MCF 10A (cell line): ENCODE measurements at regions not wholly inside any gene's neighbourhood (a gene's known extent, or its start where the extent isn't known, plus 50 kb on each side); places are given as distances from the start of the nearest gene placed in this dataset.
A peak's percentile ranks its signal among the peaks of the same experiment; 100 is the strongest.

ENCODE experiments used
- BruUV-seq: library from RNA; stranded (reverse); fragments of 400-500 nt; replicated peaks from 2 replicates; lab custom pipeline; 2021; lab: Mats Ljungman, UMichigan
- CTCF ChIA-PET: fragments of 300-600 bp; sonication (Branson Sonifier 250); formaldehyde crosslinking; extraction: SDS; loops from one replicate; lab custom pipeline; 2021; ENCODE audit warnings: antibody characterized with exemption, inconsistent platforms; lab: Yijun Ruan, JAX
- POLR2A ChIA-PET: fragments of 300-600, 350-650 bp; sonication (Branson Sonifier 250); formaldehyde crosslinking; extraction: SDS; loops from one replicate; lab custom pipeline; 2020; ENCODE audit warnings: antibody characterized with exemption, inconsistent platforms; lab: Yijun Ruan, JAX
- DNase-seq: peaks from one replicate; pipeline ENCODE4 v3.0.0-alpha.2; 2018; ENCODE audit not compliant: unreplicated experiment
- H3K27ac Mint-ChIP-seq: one replicate; pipeline ENCODE4 v1.8.0; 2022; ENCODE audit warnings: mild to moderate bottlenecking, low read depth, mixed read lengths; ENCODE audit not compliant: unreplicated experiment
- H3K27me3 Mint-ChIP-seq: one replicate; pipeline ENCODE4 v1.8.0; 2022; ENCODE audit warnings: mixed read lengths; ENCODE audit not compliant: insufficient read depth, unreplicated experiment
- H3K36me3 Mint-ChIP-seq: one replicate; pipeline ENCODE4 v1.8.0; 2022; ENCODE audit warnings: mild to moderate bottlenecking, moderate library complexity, mixed read lengths; ENCODE audit not compliant: insufficient read depth, unreplicated experiment
- H3K4me1 Mint-ChIP-seq: one replicate; pipeline ENCODE4 v1.8.0; 2022; ENCODE audit warnings: mixed read lengths; ENCODE audit not compliant: insufficient read depth, unreplicated experiment
- H3K4me3 Mint-ChIP-seq: one replicate; pipeline ENCODE4 v1.8.0; 2022; ENCODE audit warnings: mild to moderate bottlenecking, moderate library complexity, mixed read lengths; ENCODE audit not compliant: unreplicated experiment
- H3K9me3 Mint-ChIP-seq: one replicate; pipeline ENCODE4 v1.8.0; 2022; ENCODE audit warnings: mixed read lengths; ENCODE audit not compliant: unreplicated experiment
- CTCF ChIP-seq: fragments of 200-600 bp; IDR thresholded peaks from one replicate; pipeline ENCODE4 v1.8.0; 2022; ENCODE audit warnings: antibody characterized with exemption, mild to moderate bottlenecking; ENCODE audit not compliant: unreplicated experiment
- intact Hi-C: fragments of 100-400 bp; cut with micrococcal nuclease; formaldehyde crosslinking; loops from 2 replicates; pipeline ENCODE4 v1.14.1; 2022

DNA sequence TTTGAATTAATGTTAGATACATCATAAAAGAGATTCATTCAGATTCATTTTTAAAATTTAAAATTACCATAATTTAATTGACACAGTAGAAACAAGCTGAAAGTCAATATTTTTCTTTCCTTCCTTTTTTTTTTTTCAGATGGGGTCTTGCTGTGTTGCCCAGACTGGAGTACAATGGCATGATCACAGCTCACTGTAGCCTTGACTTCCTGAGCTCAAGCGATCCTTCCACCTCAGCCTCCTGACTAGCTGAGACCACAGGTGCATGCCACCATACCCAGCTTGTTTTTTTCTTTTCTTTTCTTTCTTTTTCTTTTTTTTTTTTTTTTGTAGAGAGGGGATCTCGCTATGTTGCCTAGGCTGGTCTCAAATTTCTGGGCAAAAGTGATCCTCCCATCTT is 131.6 kb upstream of the TBCA start:
- no peak overlapping the region for H3K4me3 Mint-ChIP-seq
- ChIA-PET POLR2A (no interaction called here), CTCF (interaction anchor here (0.6 to 0.7 kb wide), 2 partner anchors 93 to 199 kb away, joined by 3 to 4 read pairs; no protein-coding TSS in a partner anchor)
- BruUV-seq: no TSS peak
- no peaks in the 10 kb centered on the region for H3K9me3 Mint-ChIP-seq
- TF ChIP-seq CTCF: no peak
- H3K27ac Mint-ChIP-seq: no peak overlapping the region
- H3K27me3 Mint-ChIP-seq: no peaks in the 10 kb centered on the region
- no peak for DNase-seq
- H3K4me1 Mint-ChIP-seq: no peaks in the 10 kb centered on the region
- no peaks in the 10 kb centered on the region for H3K36me3 Mint-ChIP-seq
- intact Hi-C loops: no loop called here

GRCh38 chr5:77906806-77907205 is 130.7 kb upstream of the TBCA start:
- no peak overlapping the region for H3K27ac Mint-ChIP-seq
- DNase-seq: peak; percentile 68
- H3K36me3 Mint-ChIP-seq: no peaks in the 10 kb centered on the region
- ChIA-PET POLR2A (interaction anchor here (0.6 to 1.1 kb wide), 2 partner anchors 40 to 110 kb away, joined by 3 read pairs; no protein-coding TSS in a partner anchor), CTCF (interaction anchor here (0.5 to 0.9 kb wide), 2 partner anchors 39 to 348 kb away, joined by 3 to 4 read pairs; no protein-coding TSS in a partner anchor)
- no peak for TF ChIP-seq CTCF
- H3K27me3 Mint-ChIP-seq: no peaks in the 10 kb centered on the region
- H3K4me3 Mint-ChIP-seq: no peak overlapping the region
- intact Hi-C loops: no loop called here
- no TSS peak for BruUV-seq
- no peaks in the 10 kb centered on the region for H3K9me3 Mint-ChIP-seq
- H3K4me1 Mint-ChIP-seq: no peaks in the 10 kb centered on the region

DNA sequence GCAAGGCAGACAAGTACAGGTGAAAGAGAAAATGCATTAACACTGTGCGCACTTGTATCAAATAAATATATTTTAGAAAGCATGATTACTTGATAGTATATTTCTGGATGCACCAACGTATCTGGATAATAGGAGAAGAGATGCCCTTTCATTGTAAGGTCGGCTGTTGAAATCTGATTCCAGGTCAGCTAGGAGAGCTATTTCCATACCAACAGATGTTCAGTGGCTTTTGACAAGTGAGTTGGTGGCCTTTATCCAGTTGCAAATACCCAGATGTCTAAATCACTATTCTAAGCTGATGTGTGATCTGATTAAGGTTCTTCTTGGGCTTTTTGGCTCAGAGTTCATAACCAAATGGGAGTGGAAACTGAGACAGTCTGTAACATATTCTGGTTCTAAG is 128.2 kb upstream of the TBCA start:
- no TSS peak for BruUV-seq

GRCh38 chr5:77900691-77901090 is 124.6 kb upstream of the TBCA start:
- ChIA-PET CTCF (no interaction called here), POLR2A (no interaction called here)
- Mint-ChIP-seq H3K4me1 (no peaks in the 10 kb centered on the region), H3K4me3 (no peak overlapping the region), H3K27ac (no peak overlapping the region), H3K27me3 (no peaks in the 10 kb centered on the region), H3K36me3 (no peaks in the 10 kb centered on the region), H3K9me3 (no peaks in the 10 kb centered on the region)
- no peak for TF ChIP-seq CTCF
- intact Hi-C loops: no loop called here
- DNase-seq: no peak
- BruUV-seq: no TSS peak

More for the DNA sequence above, 128.2 kb upstream of the TBCA start:
- Mint-ChIP-seq H3K4me3 (no peak overlapping the region), H3K36me3 (no peaks in the 10 kb centered on the region), H3K4me1 (no peaks in the 10 kb centered on the region), H3K27ac (no peak overlapping the region), H3K9me3 (no peaks in the 10 kb centered on the region), H3K27me3 (no peaks in the 10 kb centered on the region)
- ChIA-PET CTCF (no interaction called here), POLR2A (no interaction called here)
- DNase-seq: no peak
- no peak for TF ChIP-seq CTCF
- intact Hi-C loops: no loop called here
